ENCODE measurements at regions not wholly inside any gene's neighbourhood (a gene's known extent, or its start where the extent isn't known, plus 50 kb on each side); places are given as distances from the start of the nearest gene placed in this dataset.

DNA sequence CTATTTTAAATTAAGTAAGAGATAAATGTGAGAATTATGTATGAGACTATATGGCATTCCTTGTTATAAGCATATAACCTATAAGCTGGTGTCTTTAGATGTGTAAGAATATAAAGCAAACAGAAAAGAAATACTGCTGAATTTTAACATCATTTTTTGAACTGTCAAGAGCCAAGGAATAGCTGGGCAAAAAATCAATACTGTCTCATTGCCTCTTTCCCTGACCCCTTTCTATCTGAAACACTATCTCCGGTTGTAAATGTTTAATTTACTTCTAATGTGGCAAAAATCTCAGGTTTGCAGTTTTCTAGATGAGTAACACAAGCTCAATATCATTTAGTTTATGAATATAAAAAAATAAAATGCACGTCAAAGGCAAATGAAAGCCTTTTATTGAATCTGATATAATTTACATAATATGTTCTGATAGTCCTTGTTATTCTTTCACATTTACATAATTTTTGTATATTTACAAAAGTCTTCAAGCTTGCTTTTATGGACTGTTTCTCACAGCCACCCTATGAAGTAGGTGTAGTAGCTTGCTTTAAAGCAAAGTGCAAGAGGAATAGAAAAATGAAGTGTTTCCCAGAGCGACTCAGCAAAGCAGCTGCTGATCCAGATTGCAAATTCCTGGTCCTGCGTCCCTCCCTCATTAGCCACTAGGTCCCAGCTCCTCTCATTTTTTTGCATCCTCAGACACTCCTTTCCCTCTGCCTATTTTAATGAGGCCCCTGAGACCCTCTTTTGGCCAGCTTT is 188.2 kb upstream of the RFC3 start:
- TF ChIP-seq GATA3 (IDR thresholded peaks at IDR 0.05; ENCODE audit: low read depth, low read length) (no peak), GATA2 (IDR thresholded peaks at IDR 0.05; ENCODE audit: low read depth, low read length) (no peak)
